ENCODE measurements at regions not wholly inside any gene's neighbourhood (a gene's known extent, or its start where the extent isn't known, plus 50 kb on each side); places are given as distances from the start of the nearest gene placed in this dataset.

DNA sequence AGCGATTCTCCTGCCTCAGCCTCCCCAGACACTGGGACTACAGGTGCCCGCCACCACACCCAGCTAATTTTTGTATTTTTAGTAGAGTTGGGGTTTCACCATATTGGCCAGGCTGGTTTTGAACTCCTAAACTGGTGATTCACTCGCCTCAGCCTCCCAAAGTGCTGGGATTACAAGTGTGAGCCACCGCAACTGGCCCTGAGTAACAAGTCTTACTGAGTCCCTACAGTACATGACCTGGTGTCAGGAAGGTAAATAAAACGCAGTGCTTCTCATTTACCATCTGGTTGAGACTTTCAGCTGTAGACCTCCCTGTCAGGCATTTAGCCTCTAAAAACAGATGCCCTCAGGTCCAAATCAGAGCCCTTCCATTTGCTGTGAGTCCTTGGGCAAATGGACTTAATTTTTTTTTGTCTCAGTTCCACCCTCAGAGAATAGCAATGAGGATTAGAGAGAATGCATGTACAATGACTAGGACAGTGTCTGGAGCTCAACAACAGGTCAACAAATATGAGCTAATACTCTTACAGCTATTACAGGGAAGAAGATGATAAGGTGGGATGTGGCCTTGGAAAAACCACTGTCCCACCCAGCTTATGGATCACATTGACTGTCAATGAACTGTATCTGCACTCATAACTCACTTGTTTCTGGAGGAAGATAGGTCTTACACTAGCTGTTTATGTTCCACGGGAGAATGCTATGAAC, 70.5 kb downstream of the PHLDA1 start:
- TF ChIP-seq ZNF780A (CRISPR knock-in tag; IDR thresholded peaks at IDR 0.05), result no peak
- TF ChIP-seq, protein P1, sequence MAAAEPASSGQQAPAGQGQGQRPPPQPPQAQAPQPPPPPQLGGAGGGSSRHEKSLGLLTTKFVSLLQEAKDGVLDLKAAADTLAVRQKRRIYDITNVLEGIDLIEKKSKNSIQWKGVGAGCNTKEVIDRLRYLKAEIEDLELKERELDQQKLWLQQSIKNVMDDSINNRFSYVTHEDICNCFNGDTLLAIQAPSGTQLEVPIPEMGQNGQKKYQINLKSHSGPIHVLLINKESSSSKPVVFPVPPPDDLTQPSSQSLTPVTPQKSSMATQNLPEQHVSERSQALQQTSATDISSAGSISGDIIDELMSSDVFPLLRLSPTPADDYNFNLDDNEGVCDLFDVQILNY (CRISPR knock-in tag; IDR thresholded peaks at IDR 0.05), result no peak
